HEK293 (cell line): ENCODE measurements at regions not wholly inside any gene's neighbourhood (a gene's known extent, or its start where the extent isn't known, plus 50 kb on each side); places are given as distances from the start of the nearest gene placed in this dataset.
"Not testable (repeated sequence)": the region's sequence is repeated elsewhere in the genome, so short reads cannot be mapped to it uniquely, and the experiment has no call there.

Experiments
- PATZ1 ChIP-seq: fragments of 450-650 bp; formaldehyde crosslinking; IDR thresholded peaks from 2 replicates; pipeline ENCODE4 v1.5.1; 2016; ENCODE audit warnings: missing biosample characterization, missing genetic modification characterization
- ZFP41 ChIP-seq: fragments of 450-650 bp; formaldehyde crosslinking; IDR thresholded peaks from 2 replicates; pipeline ENCODE4 v1.5.1; 2016; ENCODE audit warnings: missing biosample characterization, missing genetic modification characterization, borderline replicate concordance
- ZNF140 ChIP-seq: fragments of 450-650 bp; formaldehyde crosslinking; IDR thresholded peaks from 2 replicates; pipeline ENCODE4 v1.5.1; 2016; ENCODE audit warnings: missing biosample characterization, missing genetic modification characterization
- ZNF785 ChIP-seq: fragments of 450-650 bp; formaldehyde crosslinking; IDR thresholded peaks from 2 replicates; pipeline ENCODE4 v1.5.1; 2016; ENCODE audit warnings: missing biosample characterization, missing genetic modification characterization
- TF ChIP-seq, protein P1 (sequence below): fragments of 450-650 bp; formaldehyde crosslinking; IDR thresholded peaks from 2 replicates; pipeline ENCODE4 v1.5.1; 2016; ENCODE audit warnings: missing biosample characterization, missing genetic modification characterization

DNA sequence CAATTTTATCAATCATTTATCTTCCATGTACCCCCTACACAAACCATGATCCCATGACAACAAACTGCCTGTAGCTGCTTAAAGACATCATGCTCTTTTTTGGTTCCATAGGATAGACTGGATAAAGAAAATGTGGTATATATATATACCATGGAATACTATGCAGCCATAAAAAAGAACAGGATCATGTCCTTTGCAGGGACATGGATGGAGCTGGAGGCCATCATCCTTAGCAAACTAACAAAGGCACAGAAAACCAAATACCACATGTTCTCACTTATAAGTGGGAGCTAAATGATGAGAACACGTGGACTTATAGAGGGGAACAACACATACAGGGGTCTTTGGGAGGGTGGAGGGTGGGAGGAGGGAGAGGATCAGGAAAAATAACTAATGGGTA lies 577.2 kb downstream of the KCNJ2 start:
- not testable (repeated sequence) for TF ChIP-seq ZNF140 (tag by site-specific recombination); ZNF785 (tag by site-specific recombination); PATZ1 (tag by site-specific recombination); ZFP41
- TF ChIP-seq, protein P1, sequence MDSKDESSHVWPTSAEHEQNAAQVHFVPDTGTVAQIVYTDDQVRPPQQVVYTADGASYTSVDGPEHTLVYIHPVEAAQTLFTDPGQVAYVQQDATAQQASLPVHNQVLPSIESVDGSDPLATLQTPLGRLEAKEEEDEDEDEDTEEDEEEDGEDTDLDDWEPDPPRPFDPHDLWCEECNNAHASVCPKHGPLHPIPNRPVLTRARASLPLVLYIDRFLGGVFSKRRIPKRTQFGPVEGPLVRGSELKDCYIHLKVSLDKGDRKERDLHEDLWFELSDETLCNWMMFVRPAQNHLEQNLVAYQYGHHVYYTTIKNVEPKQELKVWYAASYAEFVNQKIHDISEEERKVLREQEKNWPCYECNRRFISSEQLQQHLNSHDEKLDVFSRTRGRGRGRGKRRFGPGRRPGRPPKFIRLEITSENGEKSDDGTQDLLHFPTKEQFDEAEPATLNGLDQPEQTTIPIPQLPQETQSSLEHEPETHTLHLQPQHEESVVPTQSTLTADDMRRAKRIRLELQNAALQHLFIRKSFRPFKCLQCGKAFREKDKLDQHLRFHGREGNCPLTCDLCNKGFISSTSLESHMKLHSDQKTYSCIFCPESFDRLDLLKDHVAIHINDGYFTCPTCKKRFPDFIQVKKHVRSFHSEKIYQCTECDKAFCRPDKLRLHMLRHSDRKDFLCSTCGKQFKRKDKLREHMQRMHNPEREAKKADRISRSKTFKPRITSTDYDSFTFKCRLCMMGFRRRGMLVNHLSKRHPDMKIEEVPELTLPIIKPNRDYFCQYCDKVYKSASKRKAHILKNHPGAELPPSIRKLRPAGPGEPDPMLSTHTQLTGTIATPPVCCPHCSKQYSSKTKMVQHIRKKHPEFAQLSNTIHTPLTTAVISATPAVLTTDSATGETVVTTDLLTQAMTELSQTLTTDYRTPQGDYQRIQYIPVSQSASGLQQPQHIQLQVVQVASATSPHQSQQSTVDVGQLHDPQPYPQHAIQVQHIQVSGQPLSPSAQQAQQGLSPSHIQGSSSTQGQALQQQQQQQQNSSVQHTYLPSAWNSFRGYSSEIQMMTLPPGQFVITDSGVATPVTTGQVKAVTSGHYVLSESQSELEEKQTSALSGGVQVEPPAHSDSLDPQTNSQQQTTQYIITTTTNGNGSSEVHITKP (tag by site-specific recombination): not testable (repeated sequence)
